Muscle layer of colon (tissue), 2 donors: ENCODE measurements at regions not wholly inside any gene's neighbourhood (a gene's known extent, or its start where the extent isn't known, plus 50 kb on each side); places are given as distances from the start of the nearest gene placed in this dataset.
A peak's percentile ranks its signal among the peaks of the same experiment; 100 is the strongest.

Source experiments
- H3K27ac ChIP-seq: one replicate; pipeline ENCODE4 v1.7.0; 2013; ENCODE audit warnings: low read depth, mild to moderate bottlenecking, low read length, moderate library complexity
- H3K27me3 ChIP-seq, 2 donors: one replicate each; pipeline ENCODE4 v1.7.0; 2013; ENCODE audit warnings: low read length in 2 of 2, mild to moderate bottlenecking in 2 of 2; ENCODE audit not compliant: insufficient read depth in 2 of 2, control insufficient read depth in 1 of 2
- H3K36me3 ChIP-seq: one replicate; pipeline ENCODE4 v1.7.0; 2013; ENCODE audit warnings: mild to moderate bottlenecking, low read length; ENCODE audit not compliant: insufficient read depth
- H3K4me1 ChIP-seq: one replicate; pipeline ENCODE4 v1.7.0; 2013; ENCODE audit warnings: mild to moderate bottlenecking, low read length; ENCODE audit not compliant: insufficient read depth
- H3K4me3 ChIP-seq, 2 donors: one replicate each; pipeline ENCODE4 v1.7.0; 2013; ENCODE audit warnings: low read length in 2 of 2, low read depth in 1 of 2, mild to moderate bottlenecking in 1 of 2, moderate library complexity in 1 of 2
- H3K9ac ChIP-seq: one replicate; pipeline ENCODE4 v1.7.0; 2013; ENCODE audit warnings: low read length
- H3K9me3 ChIP-seq: one replicate; pipeline ENCODE4 v1.7.0; 2013; ENCODE audit warnings: mild to moderate bottlenecking, low read length
- donor health status: abdominal sarcoma.
- donor health status: Adenocarcinoma of cecum.

DNA sequence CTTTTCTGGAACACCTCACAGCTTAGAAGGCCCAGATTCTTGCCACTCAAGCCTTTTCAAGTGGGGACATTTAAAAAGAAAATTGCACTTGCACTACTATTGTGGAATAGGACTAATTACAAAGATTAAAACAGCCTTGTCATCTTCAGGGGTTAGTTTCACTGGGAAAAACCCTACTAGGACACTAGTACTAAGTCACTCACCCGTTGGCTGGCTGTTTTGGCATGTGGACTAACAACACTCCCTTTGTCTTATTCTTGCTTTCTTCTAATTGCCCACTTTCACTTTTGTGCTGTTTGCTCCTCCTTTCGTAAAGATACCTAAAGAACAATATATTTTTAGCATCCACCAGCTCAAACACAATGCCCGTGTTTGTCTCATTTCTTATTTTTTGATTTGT, 200.9 kb upstream of the MID1 start:
- Histone ChIP-seq H3K9ac (no peak overlapping the region), H3K9me3 (no peaks in the 10 kb centered on the region), H3K27ac (no peak overlapping the region), H3K27me3 (no peaks in the 10 kb centered on the region), H3K4me1 (peaks cover 6% of the 10 kb centered on the region), H3K4me3 (no peak overlapping the region), H3K36me3 (no peaks in the 10 kb centered on the region)

DNA sequence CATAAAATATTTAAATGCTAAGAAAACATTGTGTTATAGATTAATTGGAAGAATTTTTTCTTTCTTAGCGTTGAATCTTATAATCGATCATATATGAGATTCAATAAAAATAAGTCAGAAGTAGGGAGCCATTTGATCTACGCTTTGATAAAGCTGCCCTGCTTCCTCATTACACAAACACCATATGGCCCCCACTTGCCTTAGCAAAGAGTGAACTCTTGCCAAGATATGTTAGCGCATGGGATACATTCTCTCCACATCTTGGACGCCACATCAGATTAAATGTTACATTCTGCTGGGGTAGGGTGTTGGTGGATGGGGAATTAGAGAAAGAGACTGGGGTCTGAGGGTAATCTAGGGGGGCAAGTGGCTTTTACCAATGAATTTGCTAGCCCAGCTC, 207.7 kb upstream of the MID1 start:
- H3K9me3 ChIP-seq, result no peaks in the 10 kb centered on the region
- no peaks in the 10 kb centered on the region for H3K4me1 ChIP-seq
- no peak overlapping the region for H3K27ac ChIP-seq
- no peaks in the 10 kb centered on the region for H3K36me3 ChIP-seq
- no peaks in the 10 kb centered on the region for H3K27me3 ChIP-seq
- H3K4me3 ChIP-seq, result no peak overlapping the region
- H3K9ac ChIP-seq, result no peak overlapping the region

DNA sequence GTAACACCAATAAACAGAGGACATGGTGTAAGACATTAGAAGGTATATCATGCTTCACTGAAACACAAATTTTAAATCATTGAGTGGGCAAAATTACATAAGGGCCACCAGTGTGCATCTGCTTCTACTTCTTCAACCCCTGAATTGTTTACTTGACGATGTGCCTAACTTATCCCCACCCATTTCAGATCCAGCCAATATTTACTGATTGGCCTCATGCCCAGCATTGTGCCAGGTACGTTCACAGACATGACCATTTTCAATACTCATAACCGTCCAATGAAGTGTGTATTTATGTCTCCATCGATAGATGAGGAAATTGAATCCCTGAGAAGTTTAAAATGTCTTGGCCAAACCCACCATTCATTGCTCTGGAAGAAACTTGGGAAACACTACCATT, 208.3 kb upstream of the MID1 start:
- Histone ChIP-seq H3K9ac (no peak overlapping the region), H3K36me3 (no peaks in the 10 kb centered on the region), H3K9me3 (no peaks in the 10 kb centered on the region), H3K27ac (no peak overlapping the region), H3K27me3 (no peaks in the 10 kb centered on the region), H3K4me3 (no peak overlapping the region), H3K4me1 (no peaks in the 10 kb centered on the region)

DNA sequence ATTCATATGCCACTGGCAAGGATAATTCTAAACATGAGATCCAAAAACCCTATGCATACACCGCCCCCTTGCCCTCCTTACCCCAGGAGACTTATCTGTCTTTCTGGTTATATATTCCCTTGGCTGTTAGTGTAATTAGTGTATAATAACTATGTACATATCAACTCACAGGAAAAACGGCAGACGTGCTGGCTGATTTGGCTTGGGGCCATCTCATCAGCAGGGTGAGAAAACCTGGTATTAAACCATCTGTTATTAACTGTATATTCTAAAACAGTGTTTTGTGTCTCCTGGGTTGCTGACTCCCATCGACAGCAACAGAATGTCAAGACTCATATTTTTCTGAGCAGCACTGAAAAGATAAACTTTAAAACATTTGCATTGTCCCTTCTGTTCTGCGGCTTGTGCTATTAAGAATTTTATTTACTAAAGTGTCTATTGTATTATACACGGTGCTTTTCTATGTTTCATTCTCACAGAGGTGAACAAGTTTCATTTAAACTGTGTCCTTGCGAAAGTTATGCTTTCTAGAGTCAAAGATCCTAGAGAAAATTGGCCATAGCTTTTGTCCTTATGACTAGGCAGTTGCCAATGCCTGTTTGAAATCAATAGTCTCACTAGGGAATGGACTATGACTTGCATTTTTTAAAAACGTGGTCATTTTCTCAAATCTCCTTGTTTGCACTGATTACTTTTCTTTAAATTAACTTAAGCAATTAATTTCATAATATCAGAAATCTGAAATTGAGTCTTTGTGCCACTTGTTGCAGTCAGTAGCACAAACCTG, 211.5 kb upstream of the MID1 start:
- H3K4me1 ChIP-seq, result no peaks in the 10 kb centered on the region
- no peaks in the 10 kb centered on the region for H3K27me3 ChIP-seq
- no peaks in the 10 kb centered on the region for H3K36me3 ChIP-seq
- no peaks in the 10 kb centered on the region for H3K9me3 ChIP-seq
- peak overlapping the region in 1 of 2 donors; percentile 62 for H3K4me3 ChIP-seq
- no peak overlapping the region for H3K9ac ChIP-seq
- H3K27ac ChIP-seq, result no peak overlapping the region

DNA sequence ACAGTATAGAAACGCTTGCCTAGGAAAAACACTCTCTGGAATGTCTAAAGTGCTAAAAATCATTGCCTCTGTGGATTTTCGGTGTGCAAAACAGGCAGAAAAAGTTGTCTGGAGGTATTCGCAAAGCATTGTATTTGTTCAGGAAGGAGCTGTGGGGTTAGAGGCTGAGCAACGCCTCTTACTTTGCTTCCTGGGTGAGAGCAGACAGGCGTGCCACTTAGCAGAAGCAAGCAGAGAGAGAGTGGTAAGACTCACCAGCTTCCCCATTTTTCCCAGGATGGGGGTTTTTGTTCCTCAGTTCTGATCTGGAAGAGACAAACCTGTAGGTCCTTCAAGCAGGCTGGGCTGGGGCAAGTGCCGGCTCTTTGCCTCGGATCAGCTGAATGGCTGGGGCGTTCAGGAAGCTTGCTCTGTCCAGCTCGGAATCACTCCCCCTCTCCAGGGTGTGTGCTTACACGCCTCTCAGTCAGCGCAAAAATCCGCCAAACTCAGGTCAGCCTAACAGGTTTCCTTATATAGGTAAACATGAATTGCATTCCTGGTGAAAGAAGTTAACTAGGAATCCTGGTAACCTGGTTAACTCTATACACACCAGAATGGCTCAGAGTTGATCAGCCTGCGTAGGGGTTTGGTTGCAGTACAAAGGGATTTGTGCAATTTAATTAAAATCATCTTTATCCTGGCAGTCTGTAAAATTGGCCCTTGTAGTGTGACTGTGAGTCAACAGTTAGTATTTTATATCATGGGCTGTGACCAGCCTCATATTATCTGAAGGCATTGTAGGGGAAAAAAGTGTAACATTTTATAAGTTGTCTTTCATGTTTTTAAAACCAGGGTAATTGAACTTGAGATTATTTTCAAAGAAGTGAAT, 213.1 kb upstream of the MID1 start:
- Histone ChIP-seq H3K4me3 (peak overlapping the region in 1 of 2 donors; percentile 62), H3K9me3 (no peaks in the 10 kb centered on the region), H3K9ac (no peak overlapping the region), H3K36me3 (no peaks in the 10 kb centered on the region), H3K4me1 (no peaks in the 10 kb centered on the region), H3K27ac (peak overlapping the region; percentile 27), H3K27me3 (no peaks in the 10 kb centered on the region)

DNA sequence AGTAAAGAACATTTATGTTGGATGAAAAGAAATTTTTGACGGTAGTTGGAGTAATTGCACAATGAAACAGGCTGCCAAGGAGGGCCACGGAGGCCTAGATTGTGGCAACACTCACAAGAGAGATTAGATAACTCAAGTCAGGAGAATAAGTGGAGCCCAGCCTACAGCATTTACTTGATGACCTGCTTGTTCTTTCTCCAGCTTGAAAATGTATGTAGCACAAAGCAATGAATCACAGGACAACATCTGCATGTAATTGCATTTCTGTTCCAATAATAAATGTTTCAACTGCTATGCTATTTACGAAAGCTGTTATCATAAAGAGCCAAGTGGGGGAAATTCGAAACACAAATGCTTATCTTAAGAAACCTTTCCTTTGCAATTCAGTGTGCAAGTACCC, 221.2 kb upstream of the MID1 start:
- H3K9me3 ChIP-seq, result no peaks in the 10 kb centered on the region

GRCh38 chrX:10842646-10843045, 222.3 kb upstream of the MID1 start:
- Histone ChIP-seq H3K9me3 (no peaks in the 10 kb centered on the region), H3K27me3 (no peaks in the 10 kb centered on the region), H3K4me3 (no peak overlapping the region), H3K9ac (no peak overlapping the region), H3K36me3 (no peaks in the 10 kb centered on the region), H3K27ac (no peak overlapping the region), H3K4me1 (no peaks in the 10 kb centered on the region)

More for the DNA sequence above, 221.2 kb upstream of the MID1 start:
- Histone ChIP-seq H3K4me3 (no peak overlapping the region), H3K27ac (no peak overlapping the region), H3K9ac (no peak overlapping the region), H3K4me1 (no peaks in the 10 kb centered on the region), H3K36me3 (no peaks in the 10 kb centered on the region), H3K27me3 (no peaks in the 10 kb centered on the region)

- no peak overlapping the region for H3K9ac ChIP-seq
- H3K4me1 ChIP-seq, result no peaks in the 10 kb centered on the region
- H3K27ac ChIP-seq, result no peak overlapping the region
- H3K36me3 ChIP-seq, result no peaks in the 10 kb centered on the region
- H3K27me3 ChIP-seq, result no peaks in the 10 kb centered on the region
- H3K4me3 ChIP-seq, result no peak overlapping the region
- H3K9me3 ChIP-seq, result no peaks in the 10 kb centered on the region
Measured at GRCh38 chrX:10847333-10847732, 226.9 kb upstream of the MID1 start.

DNA sequence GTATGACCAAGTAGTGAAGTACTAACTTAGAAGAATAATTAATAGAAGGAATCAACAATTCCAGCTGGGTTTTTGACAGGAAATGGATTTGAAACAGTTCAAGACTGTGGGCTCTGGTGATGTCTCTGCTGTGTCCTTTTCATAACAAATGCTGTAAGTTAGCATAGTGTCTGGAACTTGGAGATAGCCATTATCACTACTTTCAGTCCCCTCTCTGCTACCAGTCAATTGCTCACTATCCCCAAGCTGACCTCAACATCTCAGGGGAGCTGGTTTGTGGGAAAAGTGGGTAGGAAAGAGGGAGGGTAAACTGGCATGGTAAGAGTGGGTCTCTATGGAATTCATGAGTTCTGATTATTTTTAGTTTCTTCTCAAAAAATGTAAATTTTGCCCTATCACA, 231.4 kb upstream of the MID1 start:
- H3K9me3 ChIP-seq, result no peaks in the 10 kb centered on the region
- no peaks in the 10 kb centered on the region for H3K27me3 ChIP-seq
- H3K27ac ChIP-seq, result no peak overlapping the region
- H3K9ac ChIP-seq, result no peak overlapping the region
- no peaks in the 10 kb centered on the region for H3K4me1 ChIP-seq
- no peak overlapping the region for H3K4me3 ChIP-seq
- no peaks in the 10 kb centered on the region for H3K36me3 ChIP-seq

DNA sequence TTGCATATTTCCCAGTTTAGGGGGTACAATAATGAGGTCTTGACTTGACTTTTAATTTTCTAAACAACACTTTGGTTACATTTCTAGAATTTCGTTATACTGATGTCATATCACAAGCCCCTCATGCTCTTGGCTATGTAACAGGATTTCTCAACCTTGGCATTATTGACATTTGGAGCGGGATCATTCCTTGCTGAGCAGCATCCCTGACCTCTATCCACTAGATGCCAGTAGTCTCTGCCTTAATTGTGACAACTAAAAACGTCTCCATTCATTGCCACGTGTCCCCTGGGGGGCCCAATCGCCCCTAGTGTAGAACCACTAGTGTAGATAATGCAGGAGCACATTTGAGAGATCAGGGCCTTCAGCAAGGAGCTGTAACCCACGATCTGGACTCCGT, 234.2 kb upstream of the MID1 start:
- Histone ChIP-seq H3K4me3 (no peak overlapping the region), H3K9me3 (no peaks in the 10 kb centered on the region), H3K27me3 (no peaks in the 10 kb centered on the region), H3K36me3 (no peaks in the 10 kb centered on the region), H3K9ac (no peak overlapping the region), H3K27ac (no peak overlapping the region), H3K4me1 (no peaks in the 10 kb centered on the region)

DNA sequence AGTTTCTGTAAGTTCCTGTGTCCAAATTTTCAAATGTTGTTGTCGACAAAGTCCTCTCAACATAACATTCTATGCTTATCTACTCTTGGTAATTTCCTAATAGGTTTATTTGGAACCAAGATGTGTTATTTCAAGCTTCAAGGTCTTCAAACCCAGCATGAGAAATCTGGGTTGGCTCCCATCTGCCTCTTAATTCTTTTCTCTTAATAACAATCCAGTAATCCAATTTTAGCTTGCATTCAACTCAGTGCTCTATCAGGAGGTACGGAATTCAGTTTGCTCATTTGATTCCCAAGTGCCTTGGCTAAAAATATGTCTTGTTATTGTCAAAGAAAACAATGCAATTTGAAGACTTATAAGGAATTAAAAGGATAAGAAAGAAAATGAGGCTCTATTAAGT, 235.5 kb upstream of the MID1 start:
- Histone ChIP-seq H3K4me1 (no peaks in the 10 kb centered on the region), H3K9me3 (no peaks in the 10 kb centered on the region)

More for the DNA sequence above, 235.5 kb upstream of the MID1 start:
- no peaks in the 10 kb centered on the region for H3K27me3 ChIP-seq
- no peak overlapping the region for H3K4me3 ChIP-seq
- no peak overlapping the region for H3K9ac ChIP-seq
- no peak overlapping the region for H3K27ac ChIP-seq
- H3K36me3 ChIP-seq, result no peaks in the 10 kb centered on the region
